B cell (primary cell): ENCODE measurements at regions not wholly inside any gene's neighbourhood (a gene's known extent, or its start where the extent isn't known, plus 50 kb on each side); places are given as distances from the start of the nearest gene placed in this dataset.

Experiments
- EZH2 ChIP-seq: IDR thresholded peaks from 2 replicates; pipeline ENCODE4 v1.6.1; 2012; ENCODE audit warnings: borderline replicate concordance, low read depth, mild to moderate bottlenecking, moderate library complexity, low read length; ENCODE audit not compliant: insufficient read depth, poor library complexity, severe bottlenecking
- TF ChIP-seq, protein P1 (sequence below): fragments of 200-600 bp; IDR thresholded peaks from one replicate; pipeline ENCODE4 v1.8.0; 2022; ENCODE audit warnings: antibody characterized with exemption, mild to moderate bottlenecking

DNA sequence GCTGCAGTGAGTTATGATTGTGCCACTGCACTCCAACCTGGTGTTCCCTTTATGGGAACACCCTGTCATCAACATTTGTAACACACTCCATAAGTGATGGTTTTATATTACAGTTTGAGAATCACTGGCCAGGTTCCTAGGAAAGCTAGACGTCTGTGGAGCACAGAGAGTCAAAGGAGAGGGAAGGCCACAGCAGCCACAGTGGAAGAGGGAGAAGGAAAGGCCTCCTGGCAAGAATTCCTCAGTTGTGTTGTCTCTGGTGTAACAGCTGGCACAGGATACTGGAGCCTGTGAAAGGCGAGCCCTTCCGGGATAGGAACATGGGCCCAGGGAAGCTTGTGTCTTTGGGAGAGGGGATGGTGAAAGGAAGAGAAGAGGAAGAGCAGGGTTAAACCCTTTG, 360.5 kb upstream of the PIK3C3 start:
- TF ChIP-seq, protein P1, sequence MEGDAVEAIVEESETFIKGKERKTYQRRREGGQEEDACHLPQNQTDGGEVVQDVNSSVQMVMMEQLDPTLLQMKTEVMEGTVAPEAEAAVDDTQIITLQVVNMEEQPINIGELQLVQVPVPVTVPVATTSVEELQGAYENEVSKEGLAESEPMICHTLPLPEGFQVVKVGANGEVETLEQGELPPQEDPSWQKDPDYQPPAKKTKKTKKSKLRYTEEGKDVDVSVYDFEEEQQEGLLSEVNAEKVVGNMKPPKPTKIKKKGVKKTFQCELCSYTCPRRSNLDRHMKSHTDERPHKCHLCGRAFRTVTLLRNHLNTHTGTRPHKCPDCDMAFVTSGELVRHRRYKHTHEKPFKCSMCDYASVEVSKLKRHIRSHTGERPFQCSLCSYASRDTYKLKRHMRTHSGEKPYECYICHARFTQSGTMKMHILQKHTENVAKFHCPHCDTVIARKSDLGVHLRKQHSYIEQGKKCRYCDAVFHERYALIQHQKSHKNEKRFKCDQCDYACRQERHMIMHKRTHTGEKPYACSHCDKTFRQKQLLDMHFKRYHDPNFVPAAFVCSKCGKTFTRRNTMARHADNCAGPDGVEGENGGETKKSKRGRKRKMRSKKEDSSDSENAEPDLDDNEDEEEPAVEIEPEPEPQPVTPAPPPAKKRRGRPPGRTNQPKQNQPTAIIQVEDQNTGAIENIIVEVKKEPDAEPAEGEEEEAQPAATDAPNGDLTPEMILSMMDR, result no peak
- no peak for TF ChIP-seq EZH2
